ENCODE measurements at regions not wholly inside any gene's neighbourhood (a gene's known extent, or its start where the extent isn't known, plus 50 kb on each side); places are given as distances from the start of the nearest gene placed in this dataset.

GRCh38 chr11:80065086-80065485, 624.3 kb upstream of the TENM4 start:
- Mint-ChIP-seq H3K4me3 (no peak overlapping the region), H3K36me3 (no peaks in the 10 kb centered on the region), H3K27me3 (no peaks in the 10 kb centered on the region), H3K4me1 (no peaks in the 10 kb centered on the region), H3K27ac (no peak overlapping the region), H3K9me3 (peaks cover 11% of the 10 kb centered on the region)
- DNase-seq (ENCODE audit: low spot score in 2 of 2): no peak
- no peak for ATAC-seq (ENCODE audit: low read depth)

GRCh38 chr11:80061056-80061455, 620.2 kb upstream of the TENM4 start:
- Mint-ChIP-seq H3K27me3 (no peaks in the 10 kb centered on the region), H3K4me1 (no peaks in the 10 kb centered on the region), H3K27ac (no peak overlapping the region), H3K4me3 (no peak overlapping the region), H3K9me3 (peaks cover 10% of the 10 kb centered on the region), H3K36me3 (no peaks in the 10 kb centered on the region)
- no peak for ATAC-seq (ENCODE audit: low read depth)
- no peak for DNase-seq (ENCODE audit: low spot score in 2 of 2)

- peaks cover 4% of the 10 kb centered on the region for H3K9me3 Mint-ChIP-seq
- no peak for DNase-seq (ENCODE audit: low spot score in 2 of 2)
- H3K4me1 Mint-ChIP-seq: no peaks in the 10 kb centered on the region
- no peaks in the 10 kb centered on the region for H3K27me3 Mint-ChIP-seq
- ATAC-seq (ENCODE audit: low read depth): no peak
- no peak overlapping the region for H3K4me3 Mint-ChIP-seq
- no peak overlapping the region for H3K27ac Mint-ChIP-seq
- no peaks in the 10 kb centered on the region for H3K36me3 Mint-ChIP-seq
Measured at GRCh38 chr11:80054582-80055165, 613.8 kb upstream of the TENM4 start.

GRCh38 chr11:80048513-80048912, 607.7 kb upstream of the TENM4 start:
- Mint-ChIP-seq H3K9me3 (peaks cover 6% of the 10 kb centered on the region), H3K4me1 (no peaks in the 10 kb centered on the region), H3K27me3 (no peaks in the 10 kb centered on the region), H3K27ac (no peak overlapping the region), H3K4me3 (no peak overlapping the region), H3K36me3 (no peaks in the 10 kb centered on the region)
- DNase-seq (ENCODE audit: low spot score in 2 of 2): no peak
- ATAC-seq (ENCODE audit: low read depth): no peak

- no peaks in the 10 kb centered on the region for H3K27me3 Mint-ChIP-seq
Measured at GRCh38 chr11:80041136-80042000, 600.5 kb upstream of the TENM4 start.

GRCh38 chr11:80034801-80035200, 594.0 kb upstream of the TENM4 start:
- H3K36me3 Mint-ChIP-seq: no peaks in the 10 kb centered on the region
- H3K27me3 Mint-ChIP-seq: no peaks in the 10 kb centered on the region
- no peak overlapping the region for H3K4me3 Mint-ChIP-seq
- ATAC-seq (ENCODE audit: low read depth) (no peak), DNase-seq (ENCODE audit: low spot score in 2 of 2) (no peak)
- peaks cover 3% of the 10 kb centered on the region for H3K9me3 Mint-ChIP-seq
- H3K27ac Mint-ChIP-seq: no peak overlapping the region
- no peaks in the 10 kb centered on the region for H3K4me1 Mint-ChIP-seq

More at GRCh38 chr11:80041136-80042000, 600.5 kb upstream of the TENM4 start:
- no peak for DNase-seq (ENCODE audit: low spot score in 2 of 2)
- H3K4me1 Mint-ChIP-seq: no peaks in the 10 kb centered on the region
- H3K27ac Mint-ChIP-seq: no peak overlapping the region
- H3K4me3 Mint-ChIP-seq: no peak overlapping the region
- ATAC-seq (ENCODE audit: low read depth): no peak
- no peaks in the 10 kb centered on the region for H3K9me3 Mint-ChIP-seq
- no peaks in the 10 kb centered on the region for H3K36me3 Mint-ChIP-seq

- Mint-ChIP-seq H3K27ac (no peak overlapping the region), H3K9me3 (peaks cover 5% of the 10 kb centered on the region), H3K4me3 (no peak overlapping the region), H3K27me3 (no peaks in the 10 kb centered on the region), H3K4me1 (no peaks in the 10 kb centered on the region), H3K36me3 (no peaks in the 10 kb centered on the region)
- no peak for DNase-seq (ENCODE audit: low spot score in 2 of 2)
- no peak for ATAC-seq (ENCODE audit: low read depth)
Measured at GRCh38 chr11:80031014-80031600, 590.3 kb upstream of the TENM4 start.

GRCh38 chr11:80028998-80029397, 588.2 kb upstream of the TENM4 start:
- H3K4me1 Mint-ChIP-seq: no peaks in the 10 kb centered on the region
- no peak for DNase-seq (ENCODE audit: low spot score in 2 of 2)
- peaks cover 7% of the 10 kb centered on the region for H3K9me3 Mint-ChIP-seq
- H3K27me3 Mint-ChIP-seq: no peaks in the 10 kb centered on the region
- ATAC-seq (ENCODE audit: low read depth): no peak
- H3K4me3 Mint-ChIP-seq: no peak overlapping the region
- no peak overlapping the region for H3K27ac Mint-ChIP-seq
- no peaks in the 10 kb centered on the region for H3K36me3 Mint-ChIP-seq

- H3K27ac Mint-ChIP-seq: no peak overlapping the region
- H3K36me3 Mint-ChIP-seq: no peaks in the 10 kb centered on the region
- no peaks in the 10 kb centered on the region for H3K27me3 Mint-ChIP-seq
- ATAC-seq (ENCODE audit: low read depth) (no peak), DNase-seq (ENCODE audit: low spot score in 2 of 2) (no peak)
- H3K9me3 Mint-ChIP-seq: peaks cover 6% of the 10 kb centered on the region
- H3K4me3 Mint-ChIP-seq: no peak overlapping the region
- H3K4me1 Mint-ChIP-seq: no peaks in the 10 kb centered on the region
Measured at GRCh38 chr11:80024119-80024518, 583.3 kb upstream of the TENM4 start.

GRCh38 chr11:80023386-80023785, 582.6 kb upstream of the TENM4 start:
- DNase-seq (ENCODE audit: low spot score in 2 of 2) (no peak), ATAC-seq (ENCODE audit: low read depth) (no peak)
- H3K36me3 Mint-ChIP-seq: no peaks in the 10 kb centered on the region
- no peak overlapping the region for H3K27ac Mint-ChIP-seq
- H3K27me3 Mint-ChIP-seq: no peaks in the 10 kb centered on the region
- peaks cover 6% of the 10 kb centered on the region for H3K9me3 Mint-ChIP-seq
- no peak overlapping the region for H3K4me3 Mint-ChIP-seq
- no peaks in the 10 kb centered on the region for H3K4me1 Mint-ChIP-seq

- Mint-ChIP-seq H3K4me3 (no peak overlapping the region), H3K27ac (no peak overlapping the region), H3K4me1 (no peaks in the 10 kb centered on the region), H3K36me3 (no peaks in the 10 kb centered on the region), H3K27me3 (no peaks in the 10 kb centered on the region), H3K9me3 (peaks cover 4% of the 10 kb centered on the region)
- ATAC-seq (ENCODE audit: low read depth): no peak
- no peak for DNase-seq (ENCODE audit: low spot score in 2 of 2)
Measured at GRCh38 chr11:80010536-80010935, 569.7 kb upstream of the TENM4 start.

- Mint-ChIP-seq H3K4me3 (no peak overlapping the region), H3K27me3 (no peaks in the 10 kb centered on the region), H3K4me1 (no peaks in the 10 kb centered on the region), H3K27ac (no peak overlapping the region), H3K9me3 (peaks cover 10% of the 10 kb centered on the region), H3K36me3 (no peaks in the 10 kb centered on the region)
- no peak for ATAC-seq (ENCODE audit: low read depth)
- DNase-seq (ENCODE audit: low spot score in 2 of 2): no peak
Measured at GRCh38 chr11:80009081-80009480, 568.3 kb upstream of the TENM4 start.

- Mint-ChIP-seq H3K36me3 (no peaks in the 10 kb centered on the region), H3K9me3 (peaks cover 10% of the 10 kb centered on the region), H3K27me3 (no peaks in the 10 kb centered on the region), H3K4me3 (no peak overlapping the region), H3K27ac (no peak overlapping the region), H3K4me1 (no peaks in the 10 kb centered on the region)
- DNase-seq (ENCODE audit: low spot score in 2 of 2) (no peak), ATAC-seq (ENCODE audit: low read depth) (no peak)
Measured at GRCh38 chr11:80007616-80008015, 566.8 kb upstream of the TENM4 start.

- Mint-ChIP-seq H3K9me3 (peaks cover 3% of the 10 kb centered on the region), H3K4me1 (no peaks in the 10 kb centered on the region)
Measured at GRCh38 chr11:79990141-79990540, 549.3 kb upstream of the TENM4 start.

More at GRCh38 chr11:79990141-79990540, 549.3 kb upstream of the TENM4 start:
- no peak overlapping the region for H3K4me3 Mint-ChIP-seq
- no peaks in the 10 kb centered on the region for H3K27me3 Mint-ChIP-seq
- no peak for ATAC-seq (ENCODE audit: low read depth)
- DNase-seq (ENCODE audit: low spot score in 2 of 2): no peak
- H3K36me3 Mint-ChIP-seq: no peaks in the 10 kb centered on the region
- H3K27ac Mint-ChIP-seq: no peak overlapping the region
